ENCODE measurements at regions not wholly inside any gene's neighbourhood (a gene's known extent, or its start where the extent isn't known, plus 50 kb on each side); places are given as distances from the start of the nearest gene placed in this dataset.
A peak's percentile ranks its signal among the peaks of the same experiment; 100 is the strongest.

- DNase-seq (ENCODE audit: low read depth in 1 of 2, low spot score in 1 of 2) (no peak), ATAC-seq (no peak), FAIRE-seq (no peak)
- peaks cover 2% of the 10 kb centered on the region; the same call in 2 of the 3 replicates for H3K9me3 ChIP-seq
- no peak for TF ChIP-seq FOXS1 (CRISPR knock-in tag; IDR thresholded peaks at IDR 0.05)
- TF ChIP-seq HOXA7 (CRISPR knock-in tag; IDR thresholded peaks at IDR 0.05) = no peak
- POLR2A ChIA-PET = interaction anchor here (0.6 kb wide), 1 partner anchor 193 kb away, joined by 3 read pairs; no protein-coding TSS in a partner anchor
- no peak overlapping the region for H3K4me3 ChIP-seq
- 29% methylated on average over 4 of the region's 4 CpGs for WGBS (ENCODE audit: missing lambda C conversion rate)
- no peak overlapping the region for H3K4me2 ChIP-seq
- no peak overlapping the region for H3K27ac ChIP-seq
- CTCF ChIA-PET = no interaction called here
- H3K4me1 ChIP-seq = no peaks in the 10 kb centered on the region
Observed at GRCh38 chr1:188611432-188611831, 1782.7 kb downstream of the PLA2G4A start.

- Histone ChIP-seq H3K4me3 (no peak overlapping the region), H3K4me2 (no peak overlapping the region), H3K4me1 (no peaks in the 10 kb centered on the region), H3K9me3 (no peaks in the 10 kb centered on the region; the same call in 2 of the 3 replicates), H3K27ac (no peak overlapping the region)
- TF ChIP-seq FOXS1 (CRISPR knock-in tag; IDR thresholded peaks at IDR 0.05) (no peak), GATA3 (IDR thresholded peaks at IDR 0.05; ENCODE audit: borderline replicate concordance) (no peak), USF2 (IDR thresholded peaks at IDR 0.05) (no peak), FOSL2 (IDR thresholded peaks at IDR 0.05) (no peak), FOSL2 (CRISPR knock-in tag; IDR thresholded peaks at IDR 0.05) (no peak), MYC (IDR thresholded peaks at IDR 0.05; ENCODE audit: borderline replicate concordance, low read length) (no peak), TP53 (CRISPR knock-in tag; IDR thresholded peaks at IDR 0.05) (no peak), RNF2 (IDR thresholded peaks at IDR 0.05; ENCODE audit: borderline replicate concordance, low read depth) (no peak), E2F6 (IDR thresholded peaks at IDR 0.05; ENCODE audit: borderline replicate concordance, low read depth) (no peak), POLR2A (IDR thresholded peaks at IDR 0.05; ENCODE audit: low read length) (no peak), BHLHE40 (IDR thresholded peaks at IDR 0.05; ENCODE audit: low read depth, low read length) (no peak), CHD4 (IDR thresholded peaks at IDR 0.05; ENCODE audit: borderline replicate concordance) (no peak), PBX3 (IDR thresholded peaks at IDR 0.05) (no peak)
- TF ChIP-seq, protein P1, sequence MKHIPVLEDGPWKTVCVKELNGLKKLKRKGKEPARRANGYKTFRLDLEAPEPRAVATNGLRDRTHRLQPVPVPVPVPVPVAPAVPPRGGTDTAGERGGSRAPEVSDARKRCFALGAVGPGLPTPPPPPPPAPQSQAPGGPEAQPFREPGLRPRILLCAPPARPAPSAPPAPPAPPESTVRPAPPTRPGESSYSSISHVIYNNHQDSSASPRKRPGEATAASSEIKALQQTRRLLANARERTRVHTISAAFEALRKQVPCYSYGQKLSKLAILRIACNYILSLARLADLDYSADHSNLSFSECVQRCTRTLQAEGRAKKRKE (CRISPR knock-in tag; IDR thresholded peaks at IDR 0.05; ENCODE audit: low read depth) = no peak
- TF ChIP-seq, protein P2, sequence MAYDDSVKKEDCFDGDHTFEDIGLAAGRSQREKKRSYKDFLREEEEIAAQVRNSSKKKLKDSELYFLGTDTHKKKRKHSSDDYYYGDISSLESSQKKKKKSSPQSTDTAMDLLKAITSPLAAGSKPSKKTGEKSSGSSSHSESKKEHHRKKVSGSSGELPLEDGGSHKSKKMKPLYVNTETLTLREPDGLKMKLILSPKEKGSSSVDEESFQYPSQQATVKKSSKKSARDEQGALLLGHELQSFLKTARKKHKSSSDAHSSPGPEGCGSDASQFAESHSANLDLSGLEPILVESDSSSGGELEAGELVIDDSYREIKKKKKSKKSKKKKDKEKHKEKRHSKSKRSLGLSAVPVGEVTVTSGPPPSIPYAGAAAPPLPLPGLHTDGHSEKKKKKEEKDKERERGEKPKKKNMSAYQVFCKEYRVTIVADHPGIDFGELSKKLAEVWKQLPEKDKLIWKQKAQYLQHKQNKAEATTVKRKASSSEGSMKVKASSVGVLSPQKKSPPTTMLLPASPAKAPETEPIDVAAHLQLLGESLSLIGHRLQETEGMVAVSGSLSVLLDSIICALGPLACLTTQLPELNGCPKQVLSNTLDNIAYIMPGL (CRISPR knock-in tag; IDR thresholded peaks at IDR 0.05; ENCODE audit: borderline replicate concordance) = no peak
- FAIRE-seq = no peak
- POLR2A ChIA-PET = no interaction called here
- CTCF ChIA-PET = interaction anchor here (0.7 kb wide), 1 partner anchor 1011 kb away, joined by 3 read pairs; no protein-coding TSS in a partner anchor
- no peak for DNase-seq (ENCODE audit: low read depth in 1 of 2, low spot score in 1 of 2)
- ATAC-seq = no peak
- WGBS (ENCODE audit: missing lambda C conversion rate) = 65% methylated on average over 1 of the region's 1 CpG
Observed at GRCh38 chr1:188615321-188615720, 1786.6 kb downstream of the PLA2G4A start.

- H3K4me2 ChIP-seq = no peak overlapping the region
- H3K4me1 ChIP-seq = no peaks in the 10 kb centered on the region
- DNase-seq (ENCODE audit: low read depth in 1 of 2, low spot score in 1 of 2) (no peak), ATAC-seq (no peak), FAIRE-seq (no peak)
- ChIA-PET POLR2A (no interaction called here), CTCF (no interaction called here)
- no peak overlapping the region for H3K27ac ChIP-seq
- no peak overlapping the region for H3K4me3 ChIP-seq
- 81% methylated on average over 4 of the region's 4 CpGs for WGBS (ENCODE audit: missing lambda C conversion rate)
- no peaks in the 10 kb centered on the region for H3K9me3 ChIP-seq
- TF ChIP-seq CEBPB (IDR thresholded peaks at IDR 0.05) (peak; percentile 42 to 48; a peak in 2 of 4 replicates), NR3C1 (IDR thresholded peaks at IDR 0.05) (no peak)
Observed at GRCh38 chr1:188620236-188620635, 1791.5 kb downstream of the PLA2G4A start.

All from A549 (cell line).